Tongue (tissue), 1 donor: ENCODE measurements at regions not wholly inside any gene's neighbourhood (a gene's known extent, or its start where the extent isn't known, plus 50 kb on each side); places are given as distances from the start of the nearest gene placed in this dataset.
A peak's percentile ranks its signal among the peaks of the same experiment; 100 is the strongest.

Source experiments
- DNase-seq: peaks from one replicate; pipeline ENCODE4 v3.0.0-alpha.2; 2015

- no peak for DNase-seq
These were observed 496.9 kb downstream of the PPARGC1A start for GRCh38 chr4:23392860-23393458.

GRCh38 chr4:23390246-23390645 lies 499.6 kb downstream of the PPARGC1A start:
- peak; percentile 71 for DNase-seq

GRCh38 chr4:23388699-23389395 lies 501.0 kb downstream of the PPARGC1A start:
- DNase-seq, result no peak

- peak; percentile 43 for DNase-seq
These were observed 501.6 kb downstream of the PPARGC1A start for GRCh38 chr4:23388255-23388654.

GRCh38 chr4:23384741-23385140 lies 505.1 kb downstream of the PPARGC1A start:
- no peak for DNase-seq

GRCh38 chr4:23382879-23383278 lies 507.0 kb downstream of the PPARGC1A start:
- no peak for DNase-seq

GRCh38 chr4:23374259-23374658 lies 515.6 kb downstream of the PPARGC1A start:
- no peak for DNase-seq

- peak; percentile 56 for DNase-seq
These were observed 516.6 kb downstream of the PPARGC1A start for GRCh38 chr4:23373261-23373660.

GRCh38 chr4:23371533-23371932 lies 518.3 kb downstream of the PPARGC1A start:
- no peak for DNase-seq

- DNase-seq, result peak; percentile 56
These were observed 520.5 kb downstream of the PPARGC1A start for GRCh38 chr4:23369331-23369730.

GRCh38 chr4:23368081-23368697 lies 521.7 kb downstream of the PPARGC1A start:
- DNase-seq, result no peak

- no peak for DNase-seq
These were observed 523.3 kb downstream of the PPARGC1A start for GRCh38 chr4:23366557-23366906.

- no peak for DNase-seq
These were observed 523.8 kb downstream of the PPARGC1A start for GRCh38 chr4:23365871-23366556.

- DNase-seq, result no peak
These were observed 524.8 kb downstream of the PPARGC1A start for GRCh38 chr4:23365086-23365485.

GRCh38 chr4:23364167-23364566 lies 525.7 kb downstream of the PPARGC1A start:
- no peak for DNase-seq

GRCh38 chr4:23361453-23361852 lies 528.4 kb downstream of the PPARGC1A start:
- DNase-seq, result no peak

GRCh38 chr4:23360718-23361117 lies 529.1 kb downstream of the PPARGC1A start:
- DNase-seq, result no peak

GRCh38 chr4:23355258-23355657 lies 534.6 kb downstream of the PPARGC1A start:
- peak; percentile 59 for DNase-seq

- no peak for DNase-seq
These were observed 536.6 kb downstream of the PPARGC1A start for GRCh38 chr4:23353200-23353599.

GRCh38 chr4:23348789-23349498 lies 540.9 kb downstream of the PPARGC1A start:
- no peak for DNase-seq

- no peak for DNase-seq
These were observed 552.6 kb downstream of the PPARGC1A start for GRCh38 chr4:23337292-23337691.
